GDM1 (cell line): ENCODE measurements at regions not wholly inside any gene's neighbourhood (a gene's known extent, or its start where the extent isn't known, plus 50 kb on each side); places are given as distances from the start of the nearest gene placed in this dataset.
"Not testable (repeated sequence)": the region's sequence is repeated elsewhere in the genome, so short reads cannot be mapped to it uniquely, and the experiment has no call there.

Source experiments
- DNase-seq: peaks from one replicate; lab custom pipeline; 2025; lab: John Stamatoyannopoulos, UW

GRCh38 chr9:30299126-30299780, 2085.2 kb upstream of the ACO1 start:
- DNase-seq: no peak

- DNase-seq: no peak
These were observed 2083.0 kb upstream of the ACO1 start for GRCh38 chr9:30301271-30301963.

DNA sequence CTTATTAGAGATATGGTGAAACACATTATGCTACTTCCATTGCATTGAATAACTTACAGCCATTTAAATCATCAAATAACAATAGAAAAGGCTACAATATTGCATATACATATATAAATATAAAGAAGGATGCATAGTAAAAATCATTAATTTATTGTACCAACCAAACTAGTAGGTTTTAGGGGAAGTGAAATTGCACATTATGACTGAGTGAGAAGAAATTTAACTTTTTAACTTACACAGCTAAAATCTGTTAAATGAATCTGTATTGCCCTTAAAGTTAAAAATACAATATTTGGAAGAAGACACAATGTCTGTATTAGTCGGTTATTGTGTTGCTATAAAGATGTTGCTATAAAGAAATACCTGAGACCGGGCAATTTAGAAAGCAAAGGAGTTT, 2073.7 kb upstream of the ACO1 start:
- no peak for DNase-seq

GRCh38 chr9:30329431-30329830, 2055.0 kb upstream of the ACO1 start:
- no peak for DNase-seq

GRCh38 chr9:30348904-30349303, 2035.5 kb upstream of the ACO1 start:
- no peak for DNase-seq

DNA sequence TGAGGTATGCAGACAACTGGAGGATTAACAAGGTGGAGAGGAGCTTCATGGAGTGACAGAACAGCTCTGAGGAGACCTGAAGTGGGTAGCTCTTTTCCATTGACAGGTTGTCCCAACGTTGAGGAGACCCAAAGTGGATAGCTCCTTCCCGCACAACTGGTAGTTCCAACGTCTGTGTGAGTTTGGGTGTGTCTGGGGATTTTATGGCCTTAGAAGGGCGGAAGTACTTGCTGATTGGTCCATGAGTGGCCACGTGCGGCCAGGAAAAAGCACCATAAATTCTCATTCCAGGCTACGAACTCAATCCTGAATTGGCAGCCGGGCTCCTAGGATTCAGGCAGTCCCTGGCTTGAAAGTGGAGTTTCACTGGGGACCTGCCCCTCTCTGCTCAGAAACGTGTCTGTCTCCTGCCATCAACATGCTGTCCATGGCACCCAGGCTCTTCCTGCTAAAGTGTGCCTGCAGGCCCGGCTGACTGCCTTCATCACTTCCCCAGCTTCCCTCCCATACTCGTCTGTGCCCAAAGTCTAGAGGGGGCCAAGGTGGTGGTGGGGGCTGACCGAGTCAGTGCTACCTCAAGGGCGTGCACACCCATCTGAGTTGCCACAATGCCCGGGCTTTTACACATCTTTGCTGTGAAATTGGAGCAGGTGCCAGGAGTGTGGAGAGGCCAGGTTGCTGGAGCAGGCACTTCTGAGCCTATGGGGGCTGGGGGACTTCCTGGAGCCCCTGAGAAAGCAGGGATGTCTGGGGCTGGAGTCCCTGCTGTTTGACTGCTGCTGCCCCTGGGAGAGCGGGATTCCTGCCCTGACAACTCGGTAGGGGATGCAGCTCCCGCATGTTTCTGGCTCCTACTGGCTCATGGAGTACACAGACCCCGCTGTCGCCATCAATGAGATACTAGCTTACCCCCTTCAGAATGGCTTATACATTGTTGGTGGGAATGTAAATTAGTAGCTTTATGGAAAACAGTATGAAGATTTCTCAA, 2034.6 kb upstream of the ACO1 start:
- DNase-seq: no peak

- DNase-seq: no peak
These were observed 2028.2 kb upstream of the ACO1 start for GRCh38 chr9:30356221-30356620.

- no peak for DNase-seq
These were observed 2022.1 kb upstream of the ACO1 start for GRCh38 chr9:30362373-30362772.

- not testable (repeated sequence) for DNase-seq
These were observed 2018.3 kb upstream of the ACO1 start for GRCh38 chr9:30366140-30366539.

DNA sequence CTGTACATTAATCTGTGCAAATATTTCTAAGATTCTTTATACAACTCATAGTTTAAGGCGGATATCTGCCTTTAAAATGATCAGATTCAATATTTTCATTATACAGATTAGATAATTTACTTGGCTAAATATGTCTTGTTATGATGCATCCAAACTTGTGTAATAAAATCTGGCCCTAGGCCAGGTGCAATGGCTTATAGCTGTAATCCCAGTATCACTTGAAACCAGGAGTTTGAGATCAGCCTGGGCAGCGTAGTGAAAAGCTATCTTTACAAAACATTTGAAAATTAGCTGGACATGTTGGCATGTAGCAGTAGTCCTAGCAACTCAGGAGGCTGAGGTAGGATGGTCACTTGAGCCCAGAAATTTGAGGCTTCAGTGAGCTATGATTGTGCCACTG, 2002.2 kb upstream of the ACO1 start:
- no peak for DNase-seq

- no peak for DNase-seq
These were observed 1974.2 kb upstream of the ACO1 start for GRCh38 chr9:30410273-30410672.

GRCh38 chr9:30411571-30411970, 1972.9 kb upstream of the ACO1 start:
- DNase-seq: no peak

GRCh38 chr9:30459156-30459555, 1925.3 kb upstream of the ACO1 start:
- no peak for DNase-seq

- DNase-seq: no peak
These were observed 1907.6 kb upstream of the ACO1 start for GRCh38 chr9:30476826-30477225.

DNA sequence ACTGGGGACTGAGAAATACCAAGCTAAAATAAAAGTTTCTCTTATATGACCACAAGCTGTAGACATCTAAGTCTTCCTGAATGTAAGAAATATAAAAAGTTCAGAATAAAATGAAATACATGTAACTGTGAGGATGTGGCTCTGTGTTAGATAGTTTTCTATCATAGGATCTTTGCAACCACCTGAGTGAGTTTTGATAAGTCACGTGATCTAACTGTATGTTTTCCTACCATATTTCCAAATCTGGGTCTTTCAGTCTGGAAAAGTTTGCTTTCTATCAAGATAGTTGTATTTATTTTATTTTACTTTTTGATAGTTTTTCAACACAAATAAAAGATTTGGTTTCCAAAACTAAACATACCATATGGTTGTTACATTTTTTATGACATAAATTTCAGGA, 1905.8 kb upstream of the ACO1 start:
- DNase-seq: no peak

DNA sequence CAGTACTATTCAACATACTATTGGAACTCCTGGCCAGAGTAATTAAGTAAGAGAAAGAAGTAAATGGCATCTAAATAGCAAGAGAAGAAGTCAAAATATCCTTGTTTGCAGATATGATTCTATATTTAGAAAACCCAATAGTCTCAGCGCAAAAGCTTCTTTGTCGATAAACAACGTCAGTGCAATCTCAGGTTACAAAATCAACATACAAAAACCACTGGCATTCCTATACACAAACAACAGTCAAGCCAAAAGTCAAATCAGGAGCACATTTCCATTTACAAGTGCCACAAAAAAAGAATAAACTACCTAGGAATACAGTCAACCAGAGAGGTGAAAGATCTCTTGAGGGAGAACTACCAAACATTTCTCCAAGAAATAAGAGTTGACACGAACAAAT, 1901.9 kb upstream of the ACO1 start:
- no peak for DNase-seq

DNA sequence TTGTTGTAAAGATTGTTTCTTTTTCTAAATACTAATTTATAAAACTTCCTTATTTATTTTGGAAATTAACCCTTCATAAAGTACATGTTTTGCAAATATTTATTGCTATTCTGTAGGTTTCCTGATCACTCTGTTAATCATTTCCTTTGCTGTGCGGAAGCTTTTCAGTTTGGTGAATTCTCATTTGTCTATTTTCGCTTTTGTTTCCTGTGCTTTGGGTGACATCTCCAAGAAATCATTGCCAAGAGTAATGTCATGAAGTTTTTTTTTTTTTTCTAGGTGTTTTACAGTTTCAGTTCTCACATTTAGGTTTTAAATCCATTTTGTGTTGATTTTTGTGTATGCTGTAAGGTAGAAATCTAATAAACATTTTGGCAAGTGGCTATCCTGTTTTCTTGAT, 1899.8 kb upstream of the ACO1 start:
- no peak for DNase-seq

DNA sequence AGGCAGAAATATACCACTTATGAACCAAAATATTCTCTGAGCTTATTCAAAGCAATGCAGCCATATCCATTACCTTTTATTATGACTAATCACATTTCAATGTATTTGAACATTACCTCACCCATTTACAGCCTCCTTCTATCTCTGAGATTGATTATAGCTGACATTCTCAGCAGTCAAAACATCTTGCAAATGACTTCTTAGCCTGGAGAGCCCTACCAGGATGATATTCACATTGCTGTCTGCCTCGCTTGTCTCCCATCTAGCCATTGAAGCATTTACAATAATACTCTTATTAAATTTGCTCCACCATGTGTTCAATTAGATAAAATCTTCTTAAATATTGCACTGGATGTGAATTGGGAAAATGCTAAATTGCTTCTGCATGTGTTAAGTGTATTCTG, 1879.9 kb upstream of the ACO1 start:
- no peak for DNase-seq

DNA sequence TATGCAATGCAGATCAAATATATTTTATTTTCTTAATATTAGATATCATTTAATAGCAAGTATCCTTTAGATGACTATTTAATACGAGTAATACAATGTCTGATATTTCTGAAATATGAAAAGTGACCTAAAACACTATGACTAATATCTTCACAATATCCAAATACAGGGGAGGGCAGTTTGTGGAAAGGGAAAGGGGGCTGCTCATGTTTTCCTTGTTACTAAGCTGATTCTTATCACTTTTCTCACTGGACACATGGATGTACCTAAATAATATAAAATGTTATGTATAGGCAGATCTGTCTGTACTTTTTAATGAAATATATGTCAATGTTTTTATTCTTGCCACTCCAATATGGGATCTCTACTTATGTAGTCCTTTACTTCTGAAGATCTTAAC, 1879.1 kb upstream of the ACO1 start:
- DNase-seq: no peak

GRCh38 chr9:30506749-30507148, 1877.7 kb upstream of the ACO1 start:
- no peak for DNase-seq

DNA sequence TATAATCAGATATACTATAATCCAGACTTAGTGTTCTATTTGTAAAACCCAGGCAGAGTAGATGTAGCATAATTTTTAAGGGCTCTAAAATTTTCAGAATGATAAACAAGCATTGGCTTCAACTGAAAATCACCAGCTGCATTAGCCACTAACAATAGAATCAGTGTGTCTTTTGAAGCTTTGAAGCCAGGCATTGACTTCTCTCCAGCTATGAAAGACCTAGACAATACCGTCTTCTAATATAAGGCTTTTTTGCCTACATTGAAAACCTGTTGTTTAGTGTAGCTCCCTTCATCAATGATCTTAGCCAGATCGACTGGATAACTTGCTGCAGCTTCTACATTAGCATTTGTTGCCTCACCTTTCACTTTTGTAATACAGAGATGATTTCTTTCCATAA, 1877.3 kb upstream of the ACO1 start:
- DNase-seq: no peak

- DNase-seq: no peak
These were observed 1872.8 kb upstream of the ACO1 start for GRCh38 chr9:30511666-30512065.

GRCh38 chr9:30519166-30519565, 1865.3 kb upstream of the ACO1 start:
- DNase-seq: no peak
